Limb (tissue), 2 donors: ENCODE measurements at regions not wholly inside any gene's neighbourhood (a gene's known extent, or its start where the extent isn't known, plus 50 kb on each side); places are given as distances from the start of the nearest gene placed in this dataset.
"Not testable (repeated sequence)": the region's sequence is repeated elsewhere in the genome, so short reads cannot be mapped to it uniquely, and the experiment has no call there.

ENCODE experiments used
- DNase-seq, 2 donors: peaks; one replicate each; pipeline ENCODE4 v3.0.0-alpha.2; 2016; ENCODE audit errors: extremely low spot score in 2 of 2

DNA sequence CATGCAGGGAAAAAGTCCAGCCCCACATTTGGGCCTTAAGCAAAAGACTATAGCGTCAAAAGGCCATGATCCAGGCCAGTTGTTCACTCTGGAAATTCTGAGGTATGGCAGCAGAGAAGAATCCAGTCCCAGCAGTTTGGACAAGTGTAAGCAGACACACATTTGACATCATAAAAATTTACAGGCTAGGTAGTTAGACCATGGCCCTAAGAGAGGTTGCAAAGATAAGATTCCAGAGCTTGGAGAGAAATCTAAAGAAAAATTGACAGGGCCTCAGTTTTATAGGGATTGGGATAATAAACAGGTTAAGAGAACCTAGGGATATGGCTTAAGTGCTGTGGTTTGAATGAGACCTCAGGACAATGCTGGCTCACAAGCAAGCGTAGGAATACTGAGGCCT, 884.4 kb upstream of the SORCS1 start:
- DNase-seq: no peak

DNA sequence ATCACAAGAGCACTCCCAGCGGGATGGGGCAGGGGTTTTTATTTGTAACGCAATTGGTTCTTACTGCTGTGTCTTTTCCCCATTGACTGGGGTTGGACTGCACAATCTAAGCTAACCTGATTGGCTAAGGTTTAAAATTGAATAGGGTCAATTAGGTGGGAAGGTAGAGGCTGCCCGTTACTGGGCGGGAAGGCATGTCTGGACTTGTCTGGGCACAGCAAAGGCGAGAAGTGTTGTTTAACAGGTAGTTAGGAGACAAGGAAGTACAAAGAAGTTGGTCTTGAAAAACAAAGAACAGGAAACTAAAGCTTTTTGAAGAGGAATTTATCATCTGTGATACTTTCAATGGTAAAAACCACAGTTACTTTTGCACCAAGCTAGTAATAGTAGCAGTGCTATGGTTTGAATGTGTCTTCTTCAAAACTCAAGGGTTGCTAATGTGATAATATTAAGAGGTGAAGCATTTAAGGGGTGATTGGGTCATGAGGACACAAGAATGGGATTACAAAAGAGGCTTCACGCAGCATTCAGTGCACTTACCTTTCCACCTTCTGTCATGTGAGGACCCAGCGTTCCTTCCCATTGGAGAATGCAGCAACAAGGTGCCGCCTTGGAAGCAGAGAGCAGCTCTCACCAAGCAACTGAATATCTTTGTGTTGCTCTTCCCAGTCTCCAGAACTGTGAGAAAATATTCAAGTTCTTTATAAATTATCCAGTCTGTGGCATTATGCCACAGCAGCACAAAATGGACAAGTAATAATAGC, 875.5 kb upstream of the SORCS1 start:
- no peak for DNase-seq

DNA sequence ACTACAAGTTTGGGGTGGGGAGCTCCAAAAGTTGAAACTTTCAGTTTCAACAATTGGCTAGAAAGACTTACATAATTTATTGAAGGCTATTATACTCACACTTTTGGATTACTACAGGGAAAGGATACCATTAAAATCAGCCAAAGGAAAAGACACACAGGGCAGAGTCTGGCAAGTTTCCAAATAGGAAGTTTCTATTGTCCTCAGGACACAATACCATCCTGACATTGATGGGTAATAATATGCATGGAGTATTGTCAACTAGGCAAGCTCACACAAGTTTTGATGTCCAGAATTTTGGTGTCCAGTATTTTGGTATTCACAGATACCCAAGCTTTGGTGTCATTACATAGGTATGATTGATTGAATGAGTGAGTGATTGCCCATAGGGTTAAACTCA, 872.6 kb upstream of the SORCS1 start:
- no peak for DNase-seq

DNA sequence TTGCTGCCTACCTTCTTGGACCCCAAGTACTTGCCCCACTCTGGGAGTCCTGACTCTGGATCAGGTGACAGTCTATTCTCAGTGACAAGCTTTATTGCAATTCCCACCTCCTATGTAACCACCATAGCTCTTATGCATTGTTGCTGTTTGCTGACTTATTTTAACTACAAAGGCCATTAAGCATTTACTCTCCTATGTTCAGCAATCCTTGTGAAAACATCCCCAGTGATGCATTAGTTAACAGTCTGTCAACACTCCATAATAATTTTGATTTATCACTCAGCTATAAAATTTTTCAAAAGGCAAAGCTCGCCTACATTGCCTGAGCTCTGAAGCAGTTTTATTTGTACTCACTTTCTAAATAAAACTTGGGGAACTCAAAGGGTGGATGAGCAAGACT, 871.8 kb upstream of the SORCS1 start:
- no peak for DNase-seq

DNA sequence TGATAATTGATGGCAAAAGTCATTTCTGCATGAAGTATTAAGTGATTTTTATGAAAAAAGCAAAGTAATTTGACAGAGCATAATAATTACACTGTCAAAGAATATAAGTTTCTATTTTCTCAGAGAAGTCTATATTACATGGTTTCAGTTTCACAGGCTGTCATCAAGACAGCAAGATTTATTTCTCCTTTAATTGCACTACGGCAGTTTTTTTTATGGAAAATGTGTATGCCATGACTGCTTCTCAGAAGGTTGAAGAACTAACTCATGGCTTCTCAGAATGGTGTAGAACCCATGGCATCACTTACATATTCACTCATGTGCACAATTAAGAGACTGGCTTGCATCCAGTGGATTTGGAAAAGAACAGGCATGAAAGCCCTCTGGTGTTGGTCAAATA, 870.3 kb upstream of the SORCS1 start:
- DNase-seq: no peak

DNA sequence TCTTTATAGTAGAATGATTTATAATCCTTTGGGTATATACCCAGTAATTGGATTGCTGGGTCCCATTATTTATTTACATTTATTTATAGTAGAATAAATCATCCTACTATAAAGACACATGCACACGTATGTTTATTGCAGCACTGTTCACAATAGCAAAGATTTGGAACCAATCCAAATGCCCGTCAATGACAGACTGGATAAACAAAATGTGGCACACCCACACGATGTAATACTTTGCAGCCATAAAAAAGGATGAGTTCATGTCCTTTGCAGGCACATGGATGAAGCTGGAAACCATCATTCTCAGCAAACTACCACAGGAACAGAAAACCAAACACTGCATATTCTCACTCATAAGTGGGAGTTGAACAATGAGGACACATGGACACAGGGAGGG, 869.0 kb upstream of the SORCS1 start:
- DNase-seq: not testable (repeated sequence)

DNA sequence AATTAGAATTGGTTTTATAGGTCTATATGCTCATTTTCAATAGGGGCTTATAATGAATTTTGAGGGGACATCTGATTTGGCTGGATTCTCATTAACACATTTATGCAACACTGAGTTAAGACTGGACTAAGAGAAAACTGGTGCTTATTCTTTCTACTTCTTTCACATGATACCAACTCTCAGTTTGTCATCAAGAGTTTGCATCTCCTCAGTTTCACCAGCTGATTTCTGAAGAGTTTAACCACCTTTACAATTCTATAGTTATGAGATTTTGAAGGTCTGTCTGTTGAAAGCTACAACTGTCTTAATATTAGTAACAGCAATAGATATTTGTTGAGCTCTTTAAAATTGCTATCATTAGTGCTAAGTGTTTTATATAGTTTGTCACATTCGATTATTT, 867.0 kb upstream of the SORCS1 start:
- DNase-seq: no peak

DNA sequence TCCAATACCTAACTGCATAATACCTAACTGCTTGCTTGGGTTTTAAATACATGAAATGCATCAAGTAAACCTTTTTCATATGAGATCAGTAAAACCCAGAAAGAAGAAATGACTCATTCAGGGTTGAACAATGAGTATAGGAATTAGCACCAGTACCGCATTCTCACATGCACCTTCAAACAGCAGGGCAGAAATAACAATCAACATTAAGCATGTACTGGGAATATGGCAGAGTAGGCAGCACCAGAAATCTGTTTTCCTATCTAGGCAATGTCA, 850.3 kb upstream of the SORCS1 start:
- DNase-seq: no peak

DNA sequence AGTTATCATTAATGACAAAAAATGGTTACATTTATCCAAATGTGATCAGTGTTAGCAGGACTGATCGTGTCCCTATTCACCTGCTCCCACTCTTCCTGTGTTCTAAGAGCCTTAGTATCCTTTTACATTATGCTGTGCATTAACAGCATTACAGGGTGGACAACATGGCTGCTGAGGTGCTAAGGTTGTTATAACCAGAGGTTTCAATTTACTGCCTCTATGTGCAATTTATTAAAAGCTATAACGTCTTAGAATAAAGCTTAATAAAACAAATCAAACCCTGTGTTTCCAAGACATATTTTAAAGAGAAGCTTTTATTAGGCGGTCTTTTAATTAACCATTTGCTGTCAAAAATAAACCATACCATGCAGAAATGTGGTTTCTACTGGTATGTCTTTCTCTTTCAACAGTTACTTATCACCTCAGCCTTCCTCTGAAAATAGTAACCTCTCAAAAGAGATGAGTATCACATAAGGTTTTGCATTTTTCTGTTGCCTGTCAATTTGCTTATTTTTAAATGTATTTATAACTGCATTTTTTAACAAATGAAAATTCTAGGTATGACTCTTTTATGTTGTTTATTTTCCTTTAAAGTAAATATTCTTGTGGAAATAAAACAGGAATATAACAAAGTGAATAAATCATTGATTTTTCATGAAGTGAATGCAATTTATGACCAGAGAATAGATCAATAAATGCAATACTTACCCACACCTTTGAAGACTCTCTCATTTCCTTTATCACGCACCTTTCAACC, 849.8 kb upstream of the SORCS1 start:
- no peak for DNase-seq

DNA sequence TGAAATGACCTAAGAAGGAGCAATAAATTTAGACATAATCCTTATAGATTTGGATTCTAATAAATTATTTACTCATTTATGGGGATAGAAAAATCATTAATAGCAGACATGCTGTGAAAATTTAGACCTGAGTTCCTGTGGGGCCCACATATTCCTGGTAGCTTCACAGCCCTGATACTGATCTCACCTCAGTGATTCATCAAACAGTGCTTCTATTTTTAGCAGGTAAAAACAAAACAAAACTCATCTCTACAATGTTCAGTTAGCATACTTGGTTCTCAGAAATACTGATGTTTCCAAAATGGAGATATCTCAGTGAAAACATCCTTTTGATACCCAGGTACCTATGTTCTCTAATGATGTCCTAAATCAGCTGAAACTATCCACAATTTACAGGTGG, 841.1 kb upstream of the SORCS1 start:
- no peak for DNase-seq

DNA sequence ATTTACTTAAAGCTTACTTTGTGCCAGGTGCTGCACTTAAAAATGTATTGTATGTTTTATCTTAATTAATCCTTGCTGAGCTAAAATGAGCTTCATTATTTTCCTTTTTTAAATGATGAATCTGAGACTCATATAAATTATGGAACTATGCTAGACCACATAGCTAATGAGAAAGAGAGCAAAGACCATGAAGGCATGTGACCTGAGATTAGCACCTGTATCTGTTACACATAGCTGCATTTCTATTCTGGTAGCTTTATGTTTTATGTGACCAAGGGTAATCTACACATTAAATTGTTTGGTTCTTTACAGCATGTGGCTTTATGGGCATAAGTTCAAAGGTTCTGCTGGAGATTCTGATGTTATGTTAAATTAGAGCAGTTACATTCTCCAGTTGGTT, 839.1 kb upstream of the SORCS1 start:
- DNase-seq: no peak

DNA sequence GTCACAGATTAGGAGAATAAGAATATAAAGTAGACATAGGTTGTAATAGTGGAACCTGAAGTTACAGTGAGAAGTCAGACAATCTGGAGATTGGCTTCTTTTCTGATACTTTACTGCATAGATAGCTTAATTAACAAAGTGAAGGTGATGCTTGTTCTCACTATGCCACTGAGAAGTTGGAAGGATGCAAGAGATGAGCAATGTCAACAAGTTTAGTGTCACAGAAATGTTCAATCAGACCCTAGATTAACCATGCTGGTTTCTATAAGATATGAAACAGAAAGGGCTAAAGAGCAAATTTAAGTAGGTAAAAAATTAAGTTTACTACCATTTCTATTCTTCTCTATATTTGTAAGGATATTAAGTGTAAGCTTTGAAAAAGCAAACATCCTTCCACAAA, 838.6 kb upstream of the SORCS1 start:
- DNase-seq: no peak

DNA sequence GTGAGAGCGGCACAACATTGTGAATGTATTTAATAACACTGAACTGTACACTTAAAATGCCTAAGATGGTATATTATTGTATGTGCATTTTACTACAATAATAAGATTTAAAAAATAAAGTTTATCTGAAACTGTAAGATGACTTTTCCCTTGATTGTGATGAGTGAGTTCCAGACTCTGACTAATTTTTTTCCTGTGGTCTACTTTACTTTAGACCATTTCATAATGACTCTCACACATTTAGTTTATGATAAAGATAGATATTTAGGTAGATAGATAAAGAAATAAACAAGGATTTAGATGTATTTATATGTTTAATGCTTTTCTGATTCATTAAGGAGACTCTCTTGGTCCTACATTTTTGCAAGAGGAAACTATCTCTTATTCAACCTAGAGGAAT, 835.9 kb upstream of the SORCS1 start:
- DNase-seq: no peak

DNA sequence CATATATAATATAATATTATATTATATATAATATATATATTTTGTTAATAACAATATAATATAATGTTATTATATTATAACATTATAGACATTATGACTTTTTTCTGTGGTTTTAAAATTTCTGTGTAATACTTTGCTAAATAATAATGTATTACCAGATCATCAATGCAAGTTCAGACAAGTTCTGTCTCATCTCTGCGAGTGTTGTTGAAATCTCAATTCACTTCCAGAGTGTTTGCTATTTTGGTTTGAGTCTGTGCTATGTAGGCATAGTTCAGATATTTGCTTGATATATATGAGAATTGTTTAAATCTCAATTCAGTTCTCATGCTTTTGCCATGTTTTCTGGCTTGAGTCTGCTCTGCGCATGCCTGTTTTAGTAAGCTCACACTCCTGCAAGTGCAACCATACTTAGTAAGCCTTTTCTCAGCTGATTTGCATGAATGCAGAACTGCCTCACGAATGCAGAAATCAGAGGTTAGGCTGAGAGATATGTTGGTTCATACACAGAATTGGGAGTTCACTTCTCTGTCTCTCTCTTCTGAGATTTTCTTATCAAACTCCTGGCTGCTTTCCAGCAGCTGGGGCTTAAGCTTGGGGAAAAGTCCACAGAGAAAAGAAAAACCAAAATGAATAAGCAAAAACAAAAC, 830.2 kb upstream of the SORCS1 start:
- DNase-seq: no peak

DNA sequence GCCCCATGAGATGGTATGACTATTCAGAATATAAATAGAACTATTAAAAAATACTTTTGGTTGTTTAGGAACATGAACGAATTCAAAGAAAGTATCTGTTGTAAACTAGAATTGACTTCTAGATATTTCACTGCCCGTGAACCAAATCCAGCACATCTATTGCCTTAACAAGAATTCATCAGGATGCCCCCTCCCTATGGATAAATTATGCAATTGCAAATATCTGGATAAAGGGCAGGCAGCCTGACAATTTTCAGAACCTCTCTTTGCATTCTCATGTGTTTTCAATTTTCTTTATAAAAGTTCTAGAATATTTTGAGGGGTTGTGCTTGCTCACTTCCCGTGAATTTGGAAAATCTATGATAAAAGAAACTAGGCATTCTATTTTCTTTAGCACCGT, 822.1 kb upstream of the SORCS1 start:
- DNase-seq: no peak

DNA sequence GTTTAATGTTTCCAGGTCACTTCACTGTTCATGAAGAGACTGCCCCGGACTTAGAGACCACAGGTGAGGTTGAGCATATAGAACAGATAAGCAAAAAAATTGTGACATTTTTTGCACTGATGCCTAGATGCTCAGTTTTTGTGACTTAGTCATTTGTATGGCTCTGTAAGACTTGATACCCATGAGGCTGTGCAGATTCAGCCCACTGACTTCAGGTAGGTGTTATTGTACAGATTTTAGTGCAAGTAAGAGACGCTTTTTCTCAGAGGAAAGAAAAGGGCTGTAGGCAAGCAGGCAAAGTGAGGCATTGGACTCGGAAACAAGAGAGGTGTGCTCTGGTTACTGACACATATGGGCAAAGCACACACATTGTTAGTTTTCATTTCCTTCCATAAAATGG, 820.1 kb upstream of the SORCS1 start:
- no peak for DNase-seq

DNA sequence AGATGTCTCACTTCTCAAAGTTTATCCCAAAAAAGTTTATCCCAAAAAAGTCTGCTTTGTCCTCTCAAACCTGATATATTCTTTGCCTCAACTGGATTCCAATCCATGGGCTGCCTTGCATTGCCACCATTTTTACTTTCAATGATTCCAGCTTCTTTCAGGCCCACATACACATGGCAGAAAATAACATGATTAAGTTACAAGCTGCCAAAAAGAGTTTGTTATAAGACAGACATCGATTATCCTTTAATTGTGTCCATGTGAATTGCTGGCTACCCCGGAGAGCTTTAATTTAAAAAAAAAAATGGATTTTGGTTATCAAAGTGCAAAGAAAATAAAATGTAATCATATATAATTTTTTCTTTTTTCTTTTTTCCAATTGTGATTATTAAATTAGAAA, 819.6 kb upstream of the SORCS1 start:
- no peak for DNase-seq

DNA sequence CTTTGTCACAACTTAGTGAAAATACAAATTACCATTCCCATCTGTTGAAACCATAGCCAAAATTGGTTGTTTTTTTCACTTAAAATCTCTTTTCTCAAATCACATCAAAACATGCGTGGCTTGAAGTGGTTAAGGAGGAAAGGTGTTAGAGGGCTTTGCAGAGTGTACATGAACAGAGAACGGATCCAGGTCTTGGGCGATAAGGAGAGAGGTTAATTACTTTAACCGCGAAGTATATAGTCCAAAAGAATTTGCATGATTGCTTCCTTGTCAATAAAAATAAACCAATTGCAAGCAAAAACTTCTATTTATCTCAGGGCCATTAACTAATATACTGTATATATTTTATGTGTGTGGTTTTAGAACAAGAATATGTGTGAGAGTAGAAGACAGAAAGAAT, 813.9 kb upstream of the SORCS1 start:
- no peak for DNase-seq

DNA sequence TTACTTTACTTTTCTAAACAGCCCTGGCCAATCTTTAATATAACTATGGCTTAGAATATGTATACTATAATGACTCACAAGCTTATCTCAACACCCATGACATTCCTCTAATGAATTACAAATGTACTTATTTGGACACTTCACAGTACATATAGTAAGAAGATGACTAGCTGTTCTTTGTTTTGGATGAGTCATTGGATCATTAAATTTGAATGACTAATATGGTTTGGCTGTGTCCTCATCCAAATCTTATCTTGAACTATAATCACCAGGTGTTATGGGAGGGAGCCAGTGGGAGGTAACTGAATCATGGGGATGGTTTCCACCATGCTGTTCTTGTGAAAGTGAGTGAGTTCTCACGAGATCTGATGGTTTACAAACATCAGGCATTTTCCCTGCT, 807.5 kb upstream of the SORCS1 start:
- DNase-seq: no peak

DNA sequence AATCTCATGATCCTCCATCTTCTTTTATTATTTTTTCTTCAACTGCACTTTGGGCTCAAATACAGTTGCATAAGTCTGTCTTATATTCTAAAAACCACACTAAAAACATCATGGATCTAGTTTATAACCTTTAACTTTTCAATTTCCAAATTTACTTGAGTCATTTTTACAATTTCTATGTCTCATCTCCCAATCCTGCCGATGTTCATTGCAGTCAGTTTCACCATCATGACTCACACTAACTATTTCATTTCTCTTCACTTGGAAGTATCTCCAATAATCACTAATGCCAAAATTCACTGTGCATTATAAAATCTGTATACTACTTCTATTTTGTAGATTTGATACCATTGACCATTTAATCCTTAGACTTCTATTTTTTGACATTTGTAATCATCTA, 806.9 kb upstream of the SORCS1 start:
- DNase-seq: no peak

DNA sequence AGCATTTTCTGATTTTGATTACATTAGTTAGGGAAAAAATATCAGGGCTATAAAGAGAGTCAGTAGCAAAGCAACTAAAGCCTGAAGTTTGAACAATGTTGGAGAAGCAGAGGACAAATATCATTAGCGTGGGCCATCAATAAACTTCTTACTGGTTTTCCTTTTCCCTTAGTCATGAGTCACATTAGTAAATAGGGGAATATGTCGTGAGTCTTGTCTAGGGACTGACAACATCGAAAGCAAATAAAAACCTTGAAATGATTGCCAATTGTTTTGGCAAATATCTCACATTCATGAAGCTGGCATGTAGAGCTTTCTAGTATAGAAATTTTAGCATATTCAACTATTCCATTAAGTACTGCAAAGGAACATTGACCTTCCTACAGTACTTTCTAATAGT, 806.0 kb upstream of the SORCS1 start:
- no peak for DNase-seq

DNA sequence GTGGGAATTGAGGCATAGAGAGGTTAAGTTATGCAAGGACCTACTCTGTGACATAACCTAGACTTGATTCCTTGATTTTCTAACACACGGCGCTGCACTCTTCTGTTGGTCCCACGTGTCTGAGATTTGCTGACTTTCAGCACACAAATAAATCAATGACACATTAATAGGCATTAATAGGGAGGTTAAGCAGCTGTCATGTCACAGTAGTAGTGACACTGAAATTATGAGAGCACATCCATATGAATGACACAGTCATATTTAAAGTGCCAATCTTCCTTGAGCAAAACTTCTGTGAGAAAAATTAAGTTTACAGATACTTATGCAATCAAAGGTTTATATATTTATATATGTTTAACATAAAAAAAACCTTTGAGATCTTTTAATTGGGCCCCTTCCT, 805.4 kb upstream of the SORCS1 start:
- DNase-seq: no peak

DNA sequence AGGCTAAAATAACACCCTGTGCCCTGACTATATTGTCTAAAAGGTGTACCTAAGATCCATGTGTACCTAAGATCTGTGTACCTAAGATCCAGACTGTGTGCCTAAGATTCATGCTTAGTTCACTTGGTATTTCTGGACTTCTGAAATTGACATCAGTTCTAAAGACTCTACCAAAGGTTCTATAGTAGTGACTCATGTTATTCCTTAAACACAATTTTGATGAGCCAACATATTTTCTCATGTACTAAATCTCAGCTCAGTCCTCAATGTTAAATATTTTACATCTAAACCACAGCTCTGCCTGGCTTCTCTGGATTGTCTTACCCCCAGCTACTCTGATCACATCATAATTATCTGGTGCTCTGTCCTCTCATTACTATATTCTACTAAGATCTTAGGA, 802.3 kb upstream of the SORCS1 start:
- DNase-seq: no peak
